Adrenal gland (tissue), 5 donors: ENCODE measurements at regions not wholly inside any gene's neighbourhood (a gene's known extent, or its start where the extent isn't known, plus 50 kb on each side); places are given as distances from the start of the nearest gene placed in this dataset.

Experiments
- POLR2A ChIP-seq, 2 donors: fragments of 450-650 bp; IDR thresholded peaks; one replicate each; pipeline ENCODE4 v1.6.1; 2017; ENCODE audit warnings: antibody characterized with exemption in 2 of 2, mild to moderate bottlenecking in 2 of 2, moderate library complexity in 1 of 2
- TF ChIP-seq, protein P1 (sequence below), 6 experiments: fragments of 450-650 bp in 4 of 6; fragments of 200-600 bp in 2 of 6; sonication (generic) in 1 of 6; IDR thresholded peaks; 1 replicate in 5 of 6; 2 replicates in 1 of 6; pipeline versions ENCODE4 v1.5.1 to v1.8.0; 2016 to 2021; ENCODE audit warnings: antibody characterized with exemption in 6 of 6, mild to moderate bottlenecking in 2 of 6, moderate library complexity in 1 of 6
- donor health status: DM: no; HTN: no; CAD: no.

DNA sequence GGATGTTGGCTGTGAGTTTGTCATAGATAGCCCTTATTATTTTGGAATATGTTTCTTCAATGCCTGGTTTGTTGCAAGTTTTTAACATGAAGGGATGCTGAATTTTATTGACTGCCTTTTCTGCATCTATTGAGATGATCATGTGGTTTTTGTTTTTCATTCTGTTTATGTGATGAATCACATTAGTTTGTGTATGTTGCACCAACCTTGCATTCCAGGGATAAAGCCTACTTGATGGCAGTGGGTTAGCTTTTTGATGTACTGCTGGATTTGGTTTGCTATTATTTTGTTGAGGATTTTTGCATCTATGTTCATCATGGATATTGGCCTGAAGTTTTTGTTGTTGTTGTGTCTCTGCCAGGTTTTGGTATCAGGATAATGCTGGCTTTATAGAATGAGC, 225.6 kb downstream of the PCSK1 start:
- no peak for TF ChIP-seq POLR2A (IDR thresholded peaks at IDR 0.05)
- TF ChIP-seq, protein P1, sequence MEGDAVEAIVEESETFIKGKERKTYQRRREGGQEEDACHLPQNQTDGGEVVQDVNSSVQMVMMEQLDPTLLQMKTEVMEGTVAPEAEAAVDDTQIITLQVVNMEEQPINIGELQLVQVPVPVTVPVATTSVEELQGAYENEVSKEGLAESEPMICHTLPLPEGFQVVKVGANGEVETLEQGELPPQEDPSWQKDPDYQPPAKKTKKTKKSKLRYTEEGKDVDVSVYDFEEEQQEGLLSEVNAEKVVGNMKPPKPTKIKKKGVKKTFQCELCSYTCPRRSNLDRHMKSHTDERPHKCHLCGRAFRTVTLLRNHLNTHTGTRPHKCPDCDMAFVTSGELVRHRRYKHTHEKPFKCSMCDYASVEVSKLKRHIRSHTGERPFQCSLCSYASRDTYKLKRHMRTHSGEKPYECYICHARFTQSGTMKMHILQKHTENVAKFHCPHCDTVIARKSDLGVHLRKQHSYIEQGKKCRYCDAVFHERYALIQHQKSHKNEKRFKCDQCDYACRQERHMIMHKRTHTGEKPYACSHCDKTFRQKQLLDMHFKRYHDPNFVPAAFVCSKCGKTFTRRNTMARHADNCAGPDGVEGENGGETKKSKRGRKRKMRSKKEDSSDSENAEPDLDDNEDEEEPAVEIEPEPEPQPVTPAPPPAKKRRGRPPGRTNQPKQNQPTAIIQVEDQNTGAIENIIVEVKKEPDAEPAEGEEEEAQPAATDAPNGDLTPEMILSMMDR (IDR thresholded peaks at IDR 0.05) = no peak
